ENCODE measurements at regions not wholly inside any gene's neighbourhood (a gene's known extent, or its start where the extent isn't known, plus 50 kb on each side); places are given as distances from the start of the nearest gene placed in this dataset.
"Not testable (repeated sequence)": the region's sequence is repeated elsewhere in the genome, so short reads cannot be mapped to it uniquely, and the experiment has no call there.

- Histone ChIP-seq H3K4me3 (no peak overlapping the region), H3K27me3 (peaks cover 8% of the 10 kb centered on the region), H3K36me3 (no peaks in the 10 kb centered on the region), H3K9me3 (no peaks in the 10 kb centered on the region)
- no peak for DNase-seq
Observed at GRCh38 chr13:60214213-60215055, 50.7 kb upstream of the DIAPH3 start.

GRCh38 chr13:60220072-60220471 lies 56.3 kb upstream of the DIAPH3 start:
- H3K27me3 ChIP-seq: peaks cover 3% of the 10 kb centered on the region
- no peak overlapping the region for H3K4me3 ChIP-seq
- H3K9me3 ChIP-seq: no peaks in the 10 kb centered on the region
- H3K36me3 ChIP-seq: no peaks in the 10 kb centered on the region
- no peak for DNase-seq

GRCh38 chr13:60221581-60221980 lies 57.9 kb upstream of the DIAPH3 start:
- Histone ChIP-seq H3K9me3 (no peaks in the 10 kb centered on the region), H3K27me3 (peaks cover 3% of the 10 kb centered on the region; the same call in 1 of the 2 replicates), H3K36me3 (no peaks in the 10 kb centered on the region), H3K4me3 (no peak overlapping the region)
- no peak for DNase-seq

- H3K27me3 ChIP-seq: peaks cover 2% of the 10 kb centered on the region; the same call in 1 of the 2 replicates
- H3K4me3 ChIP-seq: no peak overlapping the region
- no peaks in the 10 kb centered on the region for H3K36me3 ChIP-seq
- H3K9me3 ChIP-seq: no peaks in the 10 kb centered on the region
- peak; percentile 8 for DNase-seq
Observed at GRCh38 chr13:60226507-60226906, 62.8 kb upstream of the DIAPH3 start.

GRCh38 chr13:60227158-60227557 lies 63.4 kb upstream of the DIAPH3 start:
- no peak for DNase-seq
- Histone ChIP-seq H3K4me3 (no peak overlapping the region), H3K27me3 (peaks cover 2% of the 10 kb centered on the region; the same call in 1 of the 2 replicates), H3K36me3 (no peaks in the 10 kb centered on the region), H3K9me3 (no peaks in the 10 kb centered on the region)

- Histone ChIP-seq H3K27me3 (peaks cover 2% of the 10 kb centered on the region; the same call in 1 of the 2 replicates), H3K4me3 (no peak overlapping the region), H3K9me3 (no peaks in the 10 kb centered on the region), H3K36me3 (no peaks in the 10 kb centered on the region)
- DNase-seq: no peak
Observed at GRCh38 chr13:60229708-60230272, 66.1 kb upstream of the DIAPH3 start.

- Histone ChIP-seq H3K36me3 (no peaks in the 10 kb centered on the region), H3K4me3 (no peak overlapping the region), H3K27me3 (peaks cover 2% of the 10 kb centered on the region; the same call in 1 of the 2 replicates), H3K9me3 (no peaks in the 10 kb centered on the region)
- DNase-seq: no peak
Observed at GRCh38 chr13:60230593-60230992, 66.9 kb upstream of the DIAPH3 start.

- H3K9me3 ChIP-seq: no peaks in the 10 kb centered on the region
- H3K36me3 ChIP-seq: no peaks in the 10 kb centered on the region
- no peak overlapping the region for H3K4me3 ChIP-seq
- H3K27me3 ChIP-seq: no peaks in the 10 kb centered on the region; the same call in 1 of the 2 replicates
- no peak for DNase-seq
Observed at GRCh38 chr13:60242043-60242595, 78.4 kb upstream of the DIAPH3 start.

- DNase-seq: no peak
- no peak overlapping the region for H3K4me3 ChIP-seq
- H3K27me3 ChIP-seq: no peaks in the 10 kb centered on the region; the same call in 1 of the 2 replicates
- H3K36me3 ChIP-seq: no peaks in the 10 kb centered on the region
- no peaks in the 10 kb centered on the region for H3K9me3 ChIP-seq
Observed at GRCh38 chr13:60244381-60244780, 80.7 kb upstream of the DIAPH3 start.

- not testable (repeated sequence) for H3K9me3 ChIP-seq
Observed at GRCh38 chr13:60251419-60251818, 87.7 kb upstream of the DIAPH3 start.

GRCh38 chr13:60258349-60258748 lies 94.6 kb upstream of the DIAPH3 start:
- Histone ChIP-seq H3K4me3 (no peak overlapping the region), H3K9me3 (no peaks in the 10 kb centered on the region), H3K27me3 (no peaks in the 10 kb centered on the region), H3K36me3 (no peaks in the 10 kb centered on the region)
- no peak for DNase-seq

More at GRCh38 chr13:60251419-60251818, 87.7 kb upstream of the DIAPH3 start:
- not testable (repeated sequence) for DNase-seq, H3K36me3 ChIP-seq, H3K27me3 ChIP-seq, H3K4me3 ChIP-seq

- Histone ChIP-seq H3K4me3 (no peak overlapping the region), H3K9me3 (no peaks in the 10 kb centered on the region), H3K27me3 (no peaks in the 10 kb centered on the region), H3K36me3 (no peaks in the 10 kb centered on the region)
- DNase-seq: no peak
Observed at GRCh38 chr13:60260440-60260839, 96.7 kb upstream of the DIAPH3 start.

- Histone ChIP-seq H3K27me3 (no peaks in the 10 kb centered on the region), H3K9me3 (no peaks in the 10 kb centered on the region), H3K4me3 (no peak overlapping the region), H3K36me3 (no peaks in the 10 kb centered on the region)
- no peak for DNase-seq
Observed at GRCh38 chr13:60261432-60262351, 98.0 kb upstream of the DIAPH3 start.

GRCh38 chr13:60265566-60265965 lies 101.8 kb upstream of the DIAPH3 start:
- DNase-seq: no peak
- H3K27me3 ChIP-seq: no peaks in the 10 kb centered on the region
- H3K4me3 ChIP-seq: no peak overlapping the region
- H3K36me3 ChIP-seq: no peaks in the 10 kb centered on the region
- no peaks in the 10 kb centered on the region for H3K9me3 ChIP-seq

GRCh38 chr13:60267498-60268202 lies 103.9 kb upstream of the DIAPH3 start:
- Histone ChIP-seq H3K9me3 (no peaks in the 10 kb centered on the region), H3K27me3 (no peaks in the 10 kb centered on the region), H3K36me3 (no peaks in the 10 kb centered on the region), H3K4me3 (no peak overlapping the region)
- no peak for DNase-seq

- H3K36me3 ChIP-seq: no peaks in the 10 kb centered on the region
- H3K9me3 ChIP-seq: no peaks in the 10 kb centered on the region
- no peaks in the 10 kb centered on the region for H3K27me3 ChIP-seq
- no peak for DNase-seq
- no peak overlapping the region for H3K4me3 ChIP-seq
Observed at GRCh38 chr13:60268203-60268555, 104.5 kb upstream of the DIAPH3 start.

Measured in MG63 (cell line).